ENCODE measurements at regions not wholly inside any gene's neighbourhood (a gene's known extent, or its start where the extent isn't known, plus 50 kb on each side); places are given as distances from the start of the nearest gene placed in this dataset.

- TF ChIP-seq CTCF (IDR thresholded peaks at IDR 0.05): no peak
- no peak for TF ChIP-seq POLR2A (IDR thresholded peaks at IDR 0.05)
Measured at GRCh38 chr6:22706651-22707050, 137.3 kb downstream of the HDGFL1 start.
